ENCODE measurements at regions not wholly inside any gene's neighbourhood (a gene's known extent, or its start where the extent isn't known, plus 50 kb on each side); places are given as distances from the start of the nearest gene placed in this dataset.

- Histone ChIP-seq H3K27me3 (ENCODE audit: control insufficient read depth, extremely low read depth, insufficient read depth, low read length) (peaks cover 18% of the 10 kb centered on the region), H3K27ac (ENCODE audit: control insufficient read depth, insufficient read depth, low read length) (no peak overlapping the region), H3K4me3 (ENCODE audit: control insufficient read depth in 2 of 3, extremely low read depth in 1 of 3, insufficient read depth in 2 of 3, low read depth in 1 of 3, low read length in 3 of 3) (no peak overlapping the region), H3K4me1 (ENCODE audit: control insufficient read depth, extremely low read depth, insufficient read depth, low read length) (no peaks in the 10 kb centered on the region), H4K20me1 (ENCODE audit: control insufficient read depth, extremely low read depth, insufficient read depth, low read length) (no peaks in the 10 kb centered on the region), H3K4me2 (ENCODE audit: control insufficient read depth, extremely low read depth, insufficient read depth, low read depth, low read length) (no peak overlapping the region), H3K36me3 (ENCODE audit: control insufficient read depth in 2 of 2, extremely low read depth in 1 of 2, insufficient read depth in 2 of 2, low read length in 2 of 2) (no peaks in the 10 kb centered on the region), H2AFZ (ENCODE audit: control insufficient read depth, low read length) (no peak overlapping the region), H3K9me1 (ENCODE audit: control insufficient read depth, extremely low read depth, insufficient read depth, low read length) (no peaks in the 10 kb centered on the region), H3K79me2 (ENCODE audit: control insufficient read depth, insufficient read depth, low read length) (no peaks in the 10 kb centered on the region), H3K9ac (ENCODE audit: control insufficient read depth, extremely low read depth, insufficient read depth, low read length) (no peak overlapping the region), H3K9me3 (ENCODE audit: control insufficient read depth, low read depth, low read length) (no peaks in the 10 kb centered on the region)
- DNase-seq (ENCODE audit: low read depth, low spot score) (no peak), FAIRE-seq (no peak)
- TF ChIP-seq EZH2 (IDR thresholded peaks at IDR 0.05; ENCODE audit: low read length) (no peak), CTCF (optimal IDR thresholded peaks at IDR 0.05 in 1 of 3, IDR thresholded peaks at IDR 0.05 in 1 of 3, conservative IDR thresholded peaks at IDR 0.05 in 1 of 3; ENCODE audit: extremely low read depth in 1 of 3, insufficient read depth in 2 of 3, low read length in 3 of 3) (no peak)
- dilution Hi-C loops (cut with MboI; ENCODE audit: extremely low pct_ligation_motif_present, low sequenced_read_pairs): no loop called here
Observed at GRCh38 chr7:45460379-45460778, 113.8 kb upstream of the ADCY1 start.

- no peak for FAIRE-seq
Observed at GRCh38 chr7:45461026-45461425, 113.1 kb upstream of the ADCY1 start.

More at GRCh38 chr7:45461026-45461425, 113.1 kb upstream of the ADCY1 start:
- no peaks in the 10 kb centered on the region for H3K36me3 ChIP-seq (ENCODE audit: control insufficient read depth in 2 of 2, extremely low read depth in 1 of 2, insufficient read depth in 2 of 2, low read length in 2 of 2)
- no peaks in the 10 kb centered on the region for H4K20me1 ChIP-seq (ENCODE audit: control insufficient read depth, extremely low read depth, insufficient read depth, low read length)
- no peak overlapping the region for H3K9ac ChIP-seq (ENCODE audit: control insufficient read depth, extremely low read depth, insufficient read depth, low read length)
- H3K79me2 ChIP-seq (ENCODE audit: control insufficient read depth, insufficient read depth, low read length): no peaks in the 10 kb centered on the region
- dilution Hi-C loops (cut with MboI; ENCODE audit: extremely low pct_ligation_motif_present, low sequenced_read_pairs): no loop called here
- H3K9me3 ChIP-seq (ENCODE audit: control insufficient read depth, low read depth, low read length): no peaks in the 10 kb centered on the region
- H3K4me2 ChIP-seq (ENCODE audit: control insufficient read depth, extremely low read depth, insufficient read depth, low read depth, low read length): no peak overlapping the region
- TF ChIP-seq CTCF (optimal IDR thresholded peaks at IDR 0.05 in 1 of 3, IDR thresholded peaks at IDR 0.05 in 1 of 3, conservative IDR thresholded peaks at IDR 0.05 in 1 of 3; ENCODE audit: extremely low read depth in 1 of 3, insufficient read depth in 2 of 3, low read length in 3 of 3) (no peak), EZH2 (IDR thresholded peaks at IDR 0.05; ENCODE audit: low read length) (no peak)
- H3K9me1 ChIP-seq (ENCODE audit: control insufficient read depth, extremely low read depth, insufficient read depth, low read length): no peaks in the 10 kb centered on the region
- peaks cover 18% of the 10 kb centered on the region for H3K27me3 ChIP-seq (ENCODE audit: control insufficient read depth, extremely low read depth, insufficient read depth, low read length)
- H3K4me3 ChIP-seq (ENCODE audit: control insufficient read depth in 2 of 3, extremely low read depth in 1 of 3, insufficient read depth in 2 of 3, low read depth in 1 of 3, low read length in 3 of 3): no peak overlapping the region
- H2AFZ ChIP-seq (ENCODE audit: control insufficient read depth, low read length): no peak overlapping the region
- no peaks in the 10 kb centered on the region for H3K4me1 ChIP-seq (ENCODE audit: control insufficient read depth, extremely low read depth, insufficient read depth, low read length)
- no peak for DNase-seq (ENCODE audit: low read depth, low spot score)
- no peak overlapping the region for H3K27ac ChIP-seq (ENCODE audit: control insufficient read depth, insufficient read depth, low read length)

Measured in keratinocyte (primary cell).